Neural cell (in vitro differentiated cells): ENCODE measurements at regions not wholly inside any gene's neighbourhood (a gene's known extent, or its start where the extent isn't known, plus 50 kb on each side); places are given as distances from the start of the nearest gene placed in this dataset.

Source experiments
- H2AFZ ChIP-seq: fragments of 200-600, 300-800 bp; sonication (generic), shearing (Covaris generic); 2 replicates; pipeline ENCODE4 v1.6.0; 2014; ENCODE audit warnings: low read depth, mild to moderate bottlenecking, antibody characterized with exemption, low read length, moderate library complexity
- H3F3A ChIP-seq: fragments of 200-600 bp; shearing (Covaris generic); 2 replicates; pipeline ENCODE4 v1.6.1; 2016; ENCODE audit warnings: mild to moderate bottlenecking, moderate library complexity, mixed read lengths, antibody characterized with exemption, low read length; ENCODE audit not compliant: insufficient read depth, poor library complexity, severe bottlenecking
- H3K27ac ChIP-seq: fragments of 200-600, 300-800 bp; sonication (generic), shearing (Covaris generic); 2 replicates; pipeline ENCODE4 v1.5.1; 2014; ENCODE audit warnings: mild to moderate bottlenecking, low read length, moderate library complexity
- H3K27me3 ChIP-seq: fragments of 300-800, 200-600 bp; sonication (generic), shearing (Covaris generic); 2 replicates; pipeline ENCODE4 v1.6.0; 2014; ENCODE audit warnings: mild to moderate bottlenecking, low read depth, low read length, moderate library complexity; ENCODE audit not compliant: insufficient read depth
- H3K36me3 ChIP-seq: fragments of 300-800, 200-600 bp; sonication (generic), shearing (Covaris generic); 2 replicates; pipeline ENCODE4 v1.5.1; 2014; ENCODE audit warnings: mild to moderate bottlenecking, antibody characterized with exemption, low read length, moderate library complexity; ENCODE audit not compliant: insufficient read depth
- H3K4me2 ChIP-seq: fragments of 300-800, 200-600 bp; sonication (generic), shearing (Covaris generic); 2 replicates; pipeline ENCODE4 v1.6.0; 2014; ENCODE audit warnings: mild to moderate bottlenecking, low read length
- H3K4me3 ChIP-seq: fragments of 300-800, 200-600 bp; sonication (generic), shearing (Covaris generic); 2 replicates; pipeline ENCODE4 v1.5.1; 2014; ENCODE audit warnings: mild to moderate bottlenecking, low read length, moderate library complexity
- H3K79me2 ChIP-seq: fragments of 200-600 bp; shearing (Covaris generic); replicated peaks from 2 replicates; pipeline ENCODE4 v1.6.0; 2014; ENCODE audit warnings: mild to moderate bottlenecking, low read length, moderate library complexity; ENCODE audit not compliant: insufficient read depth
- H3K9ac ChIP-seq: fragments of 300-800, 200-600 bp; sonication (generic), shearing (Covaris generic); 2 replicates; pipeline ENCODE4 v1.6.1; 2016; ENCODE audit warnings: mild to moderate bottlenecking, low read length, mixed read lengths
- H3K9me2 ChIP-seq: fragments of 200-600 bp; shearing (Covaris generic); 2 replicates; pipeline ENCODE4 v1.6.1; 2016; ENCODE audit warnings: mild to moderate bottlenecking, low read length, mixed read lengths; ENCODE audit not compliant: insufficient read depth
- H3K9me3 ChIP-seq: fragments of 200-600, 300-800 bp; sonication (generic), shearing (Covaris generic); 2 replicates; pipeline ENCODE4 v1.6.1; 2016; ENCODE audit warnings: mild to moderate bottlenecking, mixed run types, low read length, moderate library complexity, mixed read lengths
- H4K20me1 ChIP-seq: fragments of 200-600 bp; shearing (Covaris generic); 2 replicates; pipeline ENCODE4 v1.6.1; 2016; ENCODE audit warnings: mild to moderate bottlenecking, mixed run types; ENCODE audit not compliant: insufficient read depth
- EP300 ChIP-seq: fragments of 450-650 bp; conservative IDR thresholded peaks from 2 replicates; pipeline ENCODE4 v1.6.1; 2014; ENCODE audit warnings: antibody characterized with exemption, mild to moderate bottlenecking, moderate library complexity; ENCODE audit not compliant: poor library complexity, severe bottlenecking
- EZH2 ChIP-seq: fragments of 200-600, 300-800 bp; shearing (Covaris generic), sonication (generic); IDR thresholded peaks from 2 replicates; pipeline ENCODE4 v1.6.1; 2014; ENCODE audit warnings: antibody characterized with exemption, low read length, borderline replicate concordance, mild to moderate bottlenecking; ENCODE audit not compliant: insufficient read depth, poor library complexity, severe bottlenecking
- MXI1 ChIP-seq: fragments of 450-650 bp; conservative IDR thresholded peaks from 2 replicates; pipeline ENCODE4 v1.6.1; 2014; ENCODE audit warnings: antibody characterized with exemption, mild to moderate bottlenecking; ENCODE audit not compliant: poor library complexity, severe bottlenecking
- POLR2AphosphoS5 ChIP-seq: IDR thresholded peaks from 2 replicates; pipeline ENCODE4 v1.6.1; 2012
- RAD21 ChIP-seq: fragments of 450-650 bp; conservative IDR thresholded peaks from 2 replicates; pipeline ENCODE4 v1.6.1; 2014; ENCODE audit warnings: antibody characterized with exemption, mild to moderate bottlenecking, moderate library complexity
- SMC3 ChIP-seq: fragments of 450-650 bp; conservative IDR thresholded peaks from 2 replicates; pipeline ENCODE4 v1.6.1; 2014; ENCODE audit warnings: antibody characterized with exemption, mild to moderate bottlenecking, moderate library complexity; ENCODE audit not compliant: poor library complexity
- TAF1 ChIP-seq: IDR thresholded peaks from 2 replicates; pipeline ENCODE4 v1.6.1; 2012; ENCODE audit warnings: low read depth
- TF ChIP-seq, protein P1 (sequence below): IDR thresholded peaks from 2 replicates; pipeline ENCODE4 v1.6.1; 2012; ENCODE audit warnings: borderline replicate concordance
- TF ChIP-seq, protein P2 (sequence below): fragments of 450-650 bp; IDR thresholded peaks from 2 replicates; pipeline ENCODE4 v1.5.1; 2014; ENCODE audit warnings: antibody characterized with exemption, mild to moderate bottlenecking, moderate library complexity; ENCODE audit not compliant: poor library complexity, severe bottlenecking

DNA sequence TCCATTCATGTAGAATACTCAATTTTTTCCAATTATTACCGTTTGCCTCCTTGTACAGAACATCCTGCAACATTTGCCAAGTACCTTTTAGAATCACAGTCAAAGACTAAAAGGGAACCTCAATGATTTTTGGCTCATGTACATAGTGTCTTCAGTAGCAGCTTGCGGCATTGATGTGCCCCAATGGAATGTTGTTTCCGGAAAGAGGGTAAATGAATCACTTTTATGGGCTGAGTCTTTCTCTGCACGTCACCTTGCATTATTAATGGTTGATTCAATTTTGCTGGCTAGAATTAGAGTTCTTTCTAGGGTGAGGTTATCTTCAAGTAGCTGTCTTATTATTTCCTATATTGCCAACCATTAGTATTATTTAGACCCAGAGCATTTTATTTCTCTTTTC lies 116.9 kb upstream of the GABRA2 start:
- no peak overlapping the region for H2AFZ ChIP-seq
- H3K9me2 ChIP-seq: no peaks in the 10 kb centered on the region
- H3F3A ChIP-seq: no peaks in the 10 kb centered on the region
- H3K27ac ChIP-seq: no peak overlapping the region
- no peak overlapping the region for H3K4me3 ChIP-seq
- TF ChIP-seq EZH2: no peak
- TF ChIP-seq, protein P1, sequence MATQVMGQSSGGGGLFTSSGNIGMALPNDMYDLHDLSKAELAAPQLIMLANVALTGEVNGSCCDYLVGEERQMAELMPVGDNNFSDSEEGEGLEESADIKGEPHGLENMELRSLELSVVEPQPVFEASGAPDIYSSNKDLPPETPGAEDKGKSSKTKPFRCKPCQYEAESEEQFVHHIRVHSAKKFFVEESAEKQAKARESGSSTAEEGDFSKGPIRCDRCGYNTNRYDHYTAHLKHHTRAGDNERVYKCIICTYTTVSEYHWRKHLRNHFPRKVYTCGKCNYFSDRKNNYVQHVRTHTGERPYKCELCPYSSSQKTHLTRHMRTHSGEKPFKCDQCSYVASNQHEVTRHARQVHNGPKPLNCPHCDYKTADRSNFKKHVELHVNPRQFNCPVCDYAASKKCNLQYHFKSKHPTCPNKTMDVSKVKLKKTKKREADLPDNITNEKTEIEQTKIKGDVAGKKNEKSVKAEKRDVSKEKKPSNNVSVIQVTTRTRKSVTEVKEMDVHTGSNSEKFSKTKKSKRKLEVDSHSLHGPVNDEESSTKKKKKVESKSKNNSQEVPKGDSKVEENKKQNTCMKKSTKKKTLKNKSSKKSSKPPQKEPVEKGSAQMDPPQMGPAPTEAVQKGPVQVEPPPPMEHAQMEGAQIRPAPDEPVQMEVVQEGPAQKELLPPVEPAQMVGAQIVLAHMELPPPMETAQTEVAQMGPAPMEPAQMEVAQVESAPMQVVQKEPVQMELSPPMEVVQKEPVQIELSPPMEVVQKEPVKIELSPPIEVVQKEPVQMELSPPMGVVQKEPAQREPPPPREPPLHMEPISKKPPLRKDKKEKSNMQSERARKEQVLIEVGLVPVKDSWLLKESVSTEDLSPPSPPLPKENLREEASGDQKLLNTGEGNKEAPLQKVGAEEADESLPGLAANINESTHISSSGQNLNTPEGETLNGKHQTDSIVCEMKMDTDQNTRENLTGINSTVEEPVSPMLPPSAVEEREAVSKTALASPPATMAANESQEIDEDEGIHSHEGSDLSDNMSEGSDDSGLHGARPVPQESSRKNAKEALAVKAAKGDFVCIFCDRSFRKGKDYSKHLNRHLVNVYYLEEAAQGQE: no peak
- no peak for TF ChIP-seq RAD21
- TF ChIP-seq, protein P2, sequence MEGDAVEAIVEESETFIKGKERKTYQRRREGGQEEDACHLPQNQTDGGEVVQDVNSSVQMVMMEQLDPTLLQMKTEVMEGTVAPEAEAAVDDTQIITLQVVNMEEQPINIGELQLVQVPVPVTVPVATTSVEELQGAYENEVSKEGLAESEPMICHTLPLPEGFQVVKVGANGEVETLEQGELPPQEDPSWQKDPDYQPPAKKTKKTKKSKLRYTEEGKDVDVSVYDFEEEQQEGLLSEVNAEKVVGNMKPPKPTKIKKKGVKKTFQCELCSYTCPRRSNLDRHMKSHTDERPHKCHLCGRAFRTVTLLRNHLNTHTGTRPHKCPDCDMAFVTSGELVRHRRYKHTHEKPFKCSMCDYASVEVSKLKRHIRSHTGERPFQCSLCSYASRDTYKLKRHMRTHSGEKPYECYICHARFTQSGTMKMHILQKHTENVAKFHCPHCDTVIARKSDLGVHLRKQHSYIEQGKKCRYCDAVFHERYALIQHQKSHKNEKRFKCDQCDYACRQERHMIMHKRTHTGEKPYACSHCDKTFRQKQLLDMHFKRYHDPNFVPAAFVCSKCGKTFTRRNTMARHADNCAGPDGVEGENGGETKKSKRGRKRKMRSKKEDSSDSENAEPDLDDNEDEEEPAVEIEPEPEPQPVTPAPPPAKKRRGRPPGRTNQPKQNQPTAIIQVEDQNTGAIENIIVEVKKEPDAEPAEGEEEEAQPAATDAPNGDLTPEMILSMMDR: no peak
- TF ChIP-seq SMC3: no peak
- TF ChIP-seq MXI1: no peak
- TF ChIP-seq POLR2AphosphoS5: no peak
- TF ChIP-seq TAF1: no peak
- TF ChIP-seq EP300: no peak
- H4K20me1 ChIP-seq: no peaks in the 10 kb centered on the region
- no peak overlapping the region for H3K9ac ChIP-seq
- no peaks in the 10 kb centered on the region for H3K36me3 ChIP-seq
- H3K4me2 ChIP-seq: no peak overlapping the region
- no peaks in the 10 kb centered on the region for H3K9me3 ChIP-seq
- no peaks in the 10 kb centered on the region for H3K27me3 ChIP-seq
- H3K79me2 ChIP-seq: no peaks in the 10 kb centered on the region

DNA sequence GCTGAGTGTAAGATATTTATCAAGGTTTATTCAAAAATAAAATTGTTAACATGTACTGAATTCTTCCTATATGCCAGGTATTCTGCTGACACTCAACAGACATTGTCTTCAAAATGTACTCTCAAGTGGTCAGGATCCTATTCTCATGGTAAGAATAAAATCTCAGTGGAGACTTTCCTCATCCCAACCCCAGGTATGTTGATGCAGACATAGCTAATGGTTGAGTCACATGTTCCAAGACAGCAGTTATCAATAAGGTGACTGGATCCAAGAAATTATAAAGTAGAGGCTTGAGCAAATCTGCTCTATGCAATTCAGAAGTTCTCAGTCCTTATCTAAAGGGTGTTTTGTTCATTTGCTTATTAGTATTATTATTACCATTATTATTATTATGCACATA lies 115.2 kb upstream of the GABRA2 start:
- Histone ChIP-seq H3K4me3 (no peak overlapping the region), H3F3A (no peaks in the 10 kb centered on the region), H3K9me2 (no peaks in the 10 kb centered on the region), H3K27ac (no peak overlapping the region), H2AFZ (no peak overlapping the region), H3K9me3 (no peaks in the 10 kb centered on the region), H3K36me3 (no peaks in the 10 kb centered on the region), H3K79me2 (no peaks in the 10 kb centered on the region), H3K4me2 (no peak overlapping the region), H3K9ac (no peak overlapping the region), H4K20me1 (no peaks in the 10 kb centered on the region), H3K27me3 (no peaks in the 10 kb centered on the region)
- TF ChIP-seq POLR2AphosphoS5 (no peak), MXI1 (no peak), RAD21 (no peak), EP300 (no peak), TAF1 (no peak), SMC3 (no peak), EZH2 (no peak)
- TF ChIP-seq, protein P2: no peak
- TF ChIP-seq, protein P1: no peak
